NCI-H1105 treated with DMSO at 0.1 percent for 48 hours (cell line): ENCODE measurements at regions not wholly inside any gene's neighbourhood (a gene's known extent, or its start where the extent isn't known, plus 50 kb on each side); places are given as distances from the start of the nearest gene placed in this dataset.
"Not testable (repeated sequence)": the region's sequence is repeated elsewhere in the genome, so short reads cannot be mapped to it uniquely, and the experiment has no call there.

ENCODE experiments used
- DNase-seq: peaks from one replicate; lab custom pipeline; 2025; lab: John Stamatoyannopoulos, UW

DNA sequence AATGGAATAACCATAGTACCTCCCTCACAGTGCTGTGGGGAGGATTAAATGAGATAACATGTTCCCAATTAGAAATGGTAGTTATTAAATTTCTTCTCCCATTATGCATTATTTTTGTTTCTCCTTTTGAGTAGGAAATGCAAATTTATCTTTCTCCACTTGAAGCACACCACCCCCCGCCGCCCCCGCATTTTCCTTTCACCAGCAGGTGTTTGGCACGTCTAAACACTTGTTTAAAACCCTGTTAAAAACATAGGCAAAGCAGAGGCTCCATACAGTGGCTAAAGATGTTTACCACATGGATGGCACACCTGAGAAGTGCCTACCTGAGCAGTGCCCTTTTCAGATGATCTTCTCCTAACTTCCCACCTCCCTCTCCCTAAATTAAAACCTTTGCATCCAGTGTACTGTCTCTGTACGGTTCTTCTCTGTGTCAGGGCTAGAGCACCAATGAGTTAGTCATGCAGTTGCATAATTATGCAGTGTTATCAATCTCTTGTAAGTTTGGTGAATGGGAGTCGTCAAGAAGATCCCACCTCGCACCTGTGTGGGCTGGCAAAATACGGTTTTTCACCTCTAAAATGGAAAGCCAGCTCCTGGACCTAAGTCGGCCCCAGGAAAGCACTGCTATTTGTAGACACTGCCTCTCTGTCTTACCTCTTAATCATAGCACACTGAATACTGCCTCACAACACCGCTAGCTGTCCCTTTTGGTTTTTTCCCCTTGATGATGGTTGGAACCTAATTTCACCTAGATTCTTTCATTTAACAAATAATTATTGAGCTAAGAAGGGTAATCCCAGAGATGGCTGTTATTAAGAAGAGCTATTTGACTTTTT is 122.0 kb downstream of the CT47B1 start:
- DNase-seq = no peak

DNA sequence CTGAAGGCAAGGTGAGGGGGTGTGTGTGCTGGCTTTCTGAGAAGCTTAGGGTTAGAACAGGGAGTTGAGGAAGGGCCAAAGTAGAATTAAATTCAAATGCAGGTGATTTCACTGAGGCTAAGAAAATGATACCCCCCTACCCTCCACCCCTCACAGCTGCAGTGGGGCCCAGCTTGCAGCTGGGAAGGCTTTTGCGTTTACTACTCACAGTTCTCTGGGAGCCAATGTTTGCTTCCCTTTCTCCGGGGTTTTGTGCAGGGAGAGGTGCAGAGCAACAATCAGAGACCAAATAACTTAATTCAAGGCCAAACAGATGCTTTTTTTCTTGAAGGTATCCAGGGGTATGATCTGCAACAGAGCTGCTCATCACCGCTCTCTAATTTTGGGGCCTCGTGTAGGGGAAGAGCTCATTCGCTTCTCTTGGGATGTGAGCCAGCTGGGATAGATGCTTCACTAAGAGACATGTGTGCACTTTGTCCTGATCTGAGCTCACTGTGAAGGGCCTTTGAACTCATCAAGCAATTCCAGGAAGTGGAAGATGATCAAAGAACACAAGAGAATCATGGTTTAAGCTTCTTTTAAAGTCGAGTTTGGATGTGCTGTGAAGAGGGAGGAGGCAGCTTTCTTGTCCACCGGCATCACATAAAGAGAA is 122.7 kb upstream of the C1GALT1C1 start:
- no peak for DNase-seq

- no peak for DNase-seq
These were observed 121.8 kb upstream of the C1GALT1C1 start for GRCh38 chrX:120751683-120752082.

DNA sequence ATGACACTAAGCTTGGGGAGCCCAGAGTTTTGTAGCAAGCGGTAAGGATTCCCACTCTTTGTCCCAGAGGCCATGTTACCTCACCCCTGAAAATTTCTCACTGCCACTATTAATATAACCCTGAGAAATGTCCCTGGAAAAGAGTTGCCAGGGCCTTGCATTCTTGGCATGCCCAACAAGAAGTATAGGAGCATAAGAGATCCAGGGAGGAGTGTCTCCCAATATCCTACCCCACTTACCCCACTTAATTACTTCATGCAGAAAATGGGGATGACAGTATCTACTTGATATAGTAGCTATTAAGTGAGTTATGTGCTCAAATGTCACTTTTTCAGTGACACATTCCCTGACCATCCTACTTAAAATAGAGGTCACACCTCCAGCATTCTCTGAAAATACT is 120.5 kb upstream of the C1GALT1C1 start:
- no peak for DNase-seq

GRCh38 chrX:120749141-120749846 is 119.4 kb upstream of the C1GALT1C1 start:
- DNase-seq = peak; percentile 54

- DNase-seq = no peak
These were observed 116.3 kb upstream of the C1GALT1C1 start for GRCh38 chrX:120746153-120746552.

- DNase-seq = no peak
These were observed 113.3 kb upstream of the C1GALT1C1 start for GRCh38 chrX:120742946-120743665.

DNA sequence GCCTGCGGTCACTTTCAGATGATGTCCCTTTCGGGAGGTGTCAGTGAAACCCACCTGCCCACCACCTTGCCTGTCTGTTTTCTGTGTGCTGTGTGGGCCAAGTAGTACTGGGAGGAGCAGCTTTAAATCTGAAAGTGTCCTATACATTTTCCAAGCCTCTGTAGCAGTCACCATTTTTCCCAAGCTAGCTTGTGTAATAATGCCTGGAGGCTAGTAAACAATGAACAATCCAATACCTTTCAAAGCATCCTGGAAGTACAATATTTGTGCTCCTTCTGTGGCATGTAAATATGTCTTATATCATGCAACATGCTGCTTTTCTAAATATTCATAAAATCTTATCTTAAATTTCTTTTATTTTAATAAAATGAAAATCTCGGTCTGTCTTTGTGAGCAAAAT is 111.6 kb upstream of the C1GALT1C1 start:
- no peak for DNase-seq

DNA sequence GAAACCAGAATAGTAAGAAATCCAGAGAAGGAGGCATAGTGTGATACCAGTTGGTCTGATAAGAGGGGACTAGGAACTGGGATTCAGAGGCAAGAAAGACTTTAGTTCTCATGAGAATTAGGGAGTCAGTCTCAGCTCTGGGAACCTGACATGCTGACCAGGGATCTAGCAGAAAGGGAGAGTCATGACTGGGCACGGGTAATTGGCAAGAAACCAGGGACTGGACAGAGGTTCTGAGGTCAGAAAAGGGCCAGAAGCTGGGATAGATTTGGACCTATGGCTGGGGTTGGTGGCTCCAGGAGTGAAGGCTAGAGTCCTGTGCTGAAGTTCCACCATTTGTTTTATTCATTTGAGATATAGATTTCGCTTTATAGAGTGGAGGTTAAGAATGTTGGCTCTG is 110.2 kb upstream of the C1GALT1C1 start:
- DNase-seq = no peak

DNA sequence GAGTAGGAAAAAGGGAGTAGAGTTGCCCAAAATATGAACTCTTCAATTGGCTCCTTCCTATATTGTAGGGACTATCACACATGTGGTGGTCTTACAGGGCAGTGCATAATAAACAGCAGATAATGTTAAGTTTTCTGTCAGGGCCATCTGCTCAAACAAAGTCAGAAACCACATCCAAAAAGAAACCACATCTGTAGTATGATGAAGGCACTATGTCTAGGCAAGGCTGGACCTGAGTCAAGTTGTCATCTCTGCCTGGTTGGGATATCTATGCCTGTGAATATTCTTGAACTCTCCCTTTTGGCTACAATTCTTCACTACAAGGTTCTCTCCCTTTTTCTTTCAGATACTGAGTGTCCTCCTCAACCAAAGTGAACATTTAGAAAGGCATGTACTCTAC is 109.4 kb upstream of the C1GALT1C1 start:
- DNase-seq = no peak

GRCh38 chrX:120736989-120737388 is 107.1 kb upstream of the C1GALT1C1 start:
- no peak for DNase-seq

DNA sequence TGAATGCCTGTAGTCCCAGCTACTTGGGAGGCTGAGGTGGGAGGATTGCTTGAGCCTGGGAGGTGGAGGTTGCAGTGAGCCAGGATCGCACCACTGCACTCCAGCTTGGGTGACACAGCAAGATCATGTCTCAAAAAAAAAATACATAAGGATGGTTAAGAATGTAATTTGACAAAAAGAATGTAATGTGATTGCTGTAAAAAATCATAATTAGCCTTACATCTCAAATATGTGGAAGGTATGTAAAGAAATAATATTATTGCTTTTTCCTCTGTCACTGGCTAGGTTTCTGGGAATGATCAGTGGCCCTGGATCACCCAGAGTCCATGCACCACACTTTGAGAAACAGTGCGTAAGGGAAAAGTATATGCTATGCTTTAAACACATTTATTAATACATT is 106.1 kb upstream of the C1GALT1C1 start:
- DNase-seq = no peak

- DNase-seq = no peak
These were observed 103.0 kb upstream of the C1GALT1C1 start for GRCh38 chrX:120732879-120733278.

GRCh38 chrX:120732461-120732860 is 102.6 kb upstream of the C1GALT1C1 start:
- DNase-seq = no peak

GRCh38 chrX:120731386-120731785 is 101.5 kb upstream of the C1GALT1C1 start:
- no peak for DNase-seq

GRCh38 chrX:120729506-120730255 is 99.8 kb upstream of the C1GALT1C1 start:
- not testable (repeated sequence) for DNase-seq

- DNase-seq = no peak
These were observed 98.1 kb upstream of the C1GALT1C1 start for GRCh38 chrX:120727911-120728310.

DNA sequence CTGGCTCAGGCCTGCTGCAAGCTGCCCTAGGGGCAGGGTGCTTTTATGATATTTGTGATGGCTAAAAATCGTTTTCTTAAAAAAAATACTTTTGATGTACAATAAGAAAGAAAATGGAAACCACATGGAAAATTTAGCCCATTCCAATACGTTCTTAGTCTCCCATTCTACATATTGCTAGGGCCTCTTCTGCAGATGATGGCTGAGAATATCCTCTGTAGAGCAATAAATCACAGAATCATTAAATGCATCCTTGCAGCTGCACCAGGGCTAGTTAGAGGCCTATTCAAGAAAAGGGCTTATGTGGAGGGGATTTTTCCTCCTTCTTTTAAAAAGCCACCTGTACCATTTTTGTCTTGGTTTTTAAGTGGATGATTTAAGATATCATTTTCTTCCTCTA is 97.6 kb upstream of the C1GALT1C1 start:
- no peak for DNase-seq

DNA sequence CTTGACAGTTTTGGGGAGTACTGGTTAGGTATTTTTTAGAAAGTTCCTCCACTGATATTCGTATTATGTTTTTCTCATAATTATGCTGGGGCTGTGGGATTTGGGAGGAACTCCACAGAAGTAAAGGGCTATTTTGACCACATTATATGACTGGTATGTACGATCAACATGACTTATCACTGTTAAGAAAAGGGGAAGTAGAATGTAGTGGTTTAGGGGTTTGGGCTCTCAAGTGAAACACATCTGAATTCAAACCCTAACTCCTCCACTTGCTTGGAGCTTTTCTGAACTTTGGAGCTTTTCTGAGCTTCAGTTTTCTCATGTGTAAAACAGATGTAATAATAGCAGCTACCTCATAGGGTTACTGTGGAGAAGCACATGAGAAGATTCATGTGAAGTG is 96.4 kb upstream of the C1GALT1C1 start:
- no peak for DNase-seq

- DNase-seq = no peak
These were observed 96.0 kb upstream of the C1GALT1C1 start for GRCh38 chrX:120725874-120726273.

DNA sequence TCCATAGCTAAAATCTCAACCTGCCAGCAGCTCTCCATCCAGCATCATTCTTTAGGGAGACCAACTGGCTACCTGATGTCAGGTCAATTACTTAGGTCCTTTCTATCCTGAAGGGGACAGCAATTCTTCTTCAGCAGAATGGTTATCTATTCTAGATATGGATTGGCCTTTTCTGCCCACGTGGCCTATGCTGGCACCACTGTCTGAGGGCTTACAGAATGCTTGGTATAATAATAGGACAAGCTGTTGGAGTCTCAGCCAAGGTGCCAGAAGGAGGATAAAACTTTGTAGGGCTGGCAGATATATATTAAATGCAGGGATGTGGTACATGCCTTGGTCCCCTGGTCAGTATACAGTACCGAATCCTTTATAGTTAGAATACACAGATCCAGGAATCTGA is 89.8 kb upstream of the C1GALT1C1 start:
- no peak for DNase-seq

- no peak for DNase-seq
These were observed 89.1 kb upstream of the C1GALT1C1 start for GRCh38 chrX:120718969-120719368.
